ENCODE measurements at regions not wholly inside any gene's neighbourhood (a gene's known extent, or its start where the extent isn't known, plus 50 kb on each side); places are given as distances from the start of the nearest gene placed in this dataset.

GRCh38 chrX:112901869-112902725 is 61.5 kb upstream of the AMOT start:
- Histone ChIP-seq H3K27me3 (ENCODE audit: insufficient read depth, low read length, poor library complexity, severe bottlenecking) (no peaks in the 10 kb centered on the region), H3K36me3 (ENCODE audit: insufficient read depth, low read length) (no peaks in the 10 kb centered on the region), H3K9me2 (replicated peaks; ENCODE audit: low read depth, low read length) (no peaks in the 10 kb centered on the region), H3F3A (ENCODE audit: low read depth) (no peaks in the 10 kb centered on the region), H3K4me3 (ENCODE audit: low read length, poor library complexity, severe bottlenecking) (no peak overlapping the region), H2AFZ (ENCODE audit: low read length) (peak overlapping the region; percentile 55), H3K9me3 (ENCODE audit: insufficient read depth, low read depth, low read length) (no peaks in the 10 kb centered on the region), H3K4me1 (ENCODE audit: insufficient read depth, low read length, poor library complexity, severe bottlenecking) (peaks cover 8% of the 10 kb centered on the region), H4K20me1 (ENCODE audit: insufficient read depth, low read length, poor library complexity, severe bottlenecking) (no peaks in the 10 kb centered on the region), H3K9ac (ENCODE audit: low read depth, low read length, poor library complexity, severe bottlenecking) (no peak overlapping the region), H3K79me2 (ENCODE audit: insufficient read depth, low read length) (no peaks in the 10 kb centered on the region), H3K4me2 (ENCODE audit: low read depth, low read length, poor library complexity, severe bottlenecking) (no peak overlapping the region)
- TF ChIP-seq CTCF (conservative IDR thresholded peaks at IDR 0.05; ENCODE audit: low read length): no peak

GRCh38 chrX:112896051-112896450 is 55.4 kb upstream of the AMOT start:
- Histone ChIP-seq H4K20me1 (ENCODE audit: insufficient read depth, low read length, poor library complexity, severe bottlenecking) (no peaks in the 10 kb centered on the region), H3K4me1 (ENCODE audit: insufficient read depth, low read length, poor library complexity, severe bottlenecking) (no peaks in the 10 kb centered on the region), H3K9me3 (ENCODE audit: insufficient read depth, low read depth, low read length) (no peaks in the 10 kb centered on the region), H3K9me2 (replicated peaks; ENCODE audit: low read depth, low read length) (no peaks in the 10 kb centered on the region), H3K79me2 (ENCODE audit: insufficient read depth, low read length) (no peaks in the 10 kb centered on the region), H3K36me3 (ENCODE audit: insufficient read depth, low read length) (no peaks in the 10 kb centered on the region), H3K9ac (ENCODE audit: low read depth, low read length, poor library complexity, severe bottlenecking) (no peak overlapping the region), H3K4me3 (ENCODE audit: low read length, poor library complexity, severe bottlenecking) (no peak overlapping the region), H3K4me2 (ENCODE audit: low read depth, low read length, poor library complexity, severe bottlenecking) (no peak overlapping the region), H3K27me3 (ENCODE audit: insufficient read depth, low read length, poor library complexity, severe bottlenecking) (no peaks in the 10 kb centered on the region), H2AFZ (ENCODE audit: low read length) (no peak overlapping the region), H3F3A (ENCODE audit: low read depth) (no peaks in the 10 kb centered on the region)
- TF ChIP-seq EZH2phosphoT487 (IDR thresholded peaks at IDR 0.05; ENCODE audit: borderline replicate concordance) (no peak), CTCF (conservative IDR thresholded peaks at IDR 0.05; ENCODE audit: low read length) (no peak)
